GM12878 (cell line): ENCODE measurements at regions not wholly inside any gene's neighbourhood (a gene's known extent, or its start where the extent isn't known, plus 50 kb on each side); places are given as distances from the start of the nearest gene placed in this dataset.

ENCODE experiments used
- ATAC-seq: fragments of 200-7000 bp; cut with Tn5 transposase; 3 replicates; pipeline ENCODE4 v1.9.1; 2020; ENCODE audit warnings: mild to moderate bottlenecking, moderate library complexity
- BruUV-seq: library from RNA; stranded (reverse); fragments of 400-500 nt; replicated peaks from 2 replicates; lab custom pipeline; 2021; lab: Mats Ljungman, UMichigan
- CTCF ChIA-PET: fragments of 300-600 bp; sonication (Branson Sonifier 250); formaldehyde crosslinking; extraction: SDS; loops from one replicate; lab custom pipeline; 2021; ENCODE audit warnings: inconsistent platforms; lab: Yijun Ruan, JAX
- POLR2A ChIA-PET: fragments of 350-600 bp; formaldehyde crosslinking; extraction: SDS; loops from one replicate; lab custom pipeline; 2021; ENCODE audit warnings: inconsistent platforms; lab: Charles Lee
- RAD21 ChIA-PET: fragments of 300-600 bp; sonication (Branson Sonifier 250); formaldehyde crosslinking; loops from one replicate; lab custom pipeline; 2023; ENCODE audit warnings: antibody characterized with exemption; ENCODE audit not compliant: unreplicated experiment; lab: Charles Lee
- SMC1A ChIA-PET: fragments of 300-600 bp; sonication (Branson Sonifier 250); formaldehyde crosslinking; loops from one replicate; lab custom pipeline; 2023; ENCODE audit not compliant: unreplicated experiment, uncharacterized antibody; lab: Charles Lee
- DNase-seq: peaks from one replicate; pipeline ENCODE4 v3.0.0-alpha.2; 2011; ENCODE audit warnings: low read depth, low spot score
- FAIRE-seq: peaks from 3 replicates; lab custom pipeline; 2011; peaks lifted over from hg19 to GRCh38; lab: Jason Lieb, UNC
- H2AFZ ChIP-seq: 2 replicates; pipeline ENCODE4 v1.6.0; 2011; ENCODE audit warnings: low read depth, low read length, control low read depth; ENCODE audit not compliant: control insufficient read depth
- H3K27ac ChIP-seq: 2 replicates; pipeline ENCODE4 v1.5.1; 2011; ENCODE audit warnings: control low read depth; ENCODE audit not compliant: control insufficient read depth, insufficient read depth
- H3K27me3 ChIP-seq, 2 experiments: replicated peaks in 1 of 2; 2 replicates each; pipeline versions ENCODE4 v1.6.0 to v1.6.1; 2011; ENCODE audit warnings: low read length in 1 of 2; ENCODE audit not compliant: control insufficient read depth in 2 of 2, insufficient read depth in 2 of 2
- H3K36me3 ChIP-seq, 2 experiments: 2 replicates each; pipeline ENCODE4 v1.5.1; 2011; ENCODE audit warnings: low read length in 1 of 2; ENCODE audit not compliant: control insufficient read depth in 2 of 2, insufficient read depth in 2 of 2
- H3K4me1 ChIP-seq: 2 replicates; pipeline ENCODE4 v1.6.1; 2011; ENCODE audit warnings: mild to moderate bottlenecking, low read length, moderate library complexity, mixed read lengths; ENCODE audit not compliant: control insufficient read depth, insufficient read depth
- H3K4me2 ChIP-seq: 2 replicates; pipeline ENCODE4 v1.6.0; 2011; ENCODE audit warnings: control low read depth; ENCODE audit not compliant: control insufficient read depth, insufficient read depth
- H3K4me3 ChIP-seq: fragments of 200-600 bp; sonication (generic); 2 replicates; pipeline ENCODE4 v1.5.1; 2016
- H3K79me2 ChIP-seq: 2 replicates; pipeline ENCODE4 v1.6.0; 2011; ENCODE audit warnings: low read length; ENCODE audit not compliant: control insufficient read depth, insufficient read depth
- H3K9ac ChIP-seq: 2 replicates; pipeline ENCODE4 v1.8.0; 2011; ENCODE audit warnings: low read length, control low read depth, mixed read lengths; ENCODE audit not compliant: control insufficient read depth, insufficient read depth
- H3K9me3 ChIP-seq: replicated peaks from 3 replicates; pipeline ENCODE4 v1.5.1; 2011; ENCODE audit warnings: mild to moderate bottlenecking, low read length; ENCODE audit not compliant: control insufficient read depth, insufficient read depth
- H4K20me1 ChIP-seq: 2 replicates; pipeline ENCODE4 v1.6.0; 2011; ENCODE audit not compliant: control insufficient read depth, insufficient read depth
- KAT2A ChIP-seq: conservative IDR thresholded peaks from 2 replicates; pipeline ENCODE4 v1.6.1; 2011; ENCODE audit warnings: low read depth, low read length; ENCODE audit not compliant: control insufficient read depth
- MYB ChIP-seq: fragments of 150-350 bp; IDR thresholded peaks from 2 replicates; pipeline ENCODE4 v1.6.1; 2014; ENCODE audit warnings: mild to moderate bottlenecking, low read depth, low read length, borderline replicate concordance
- RUNX3 ChIP-seq: IDR thresholded peaks from 2 replicates; pipeline ENCODE4 v1.6.1; 2012; ENCODE audit warnings: low read length, inconsistent platforms
- STAT3 ChIP-seq: IDR thresholded peaks from 2 replicates; pipeline ENCODE4 v1.6.1; 2011; ENCODE audit warnings: low read depth, low read length, improper control_type of control experiment
- SUPT20H ChIP-seq: IDR thresholded peaks from 2 replicates; pipeline ENCODE4 v1.6.1; 2011; ENCODE audit warnings: low read depth, mild to moderate bottlenecking, low read length, moderate library complexity, borderline replicate concordance; ENCODE audit not compliant: control insufficient read depth
- TCF12 ChIP-seq: IDR thresholded peaks from 2 replicates; pipeline ENCODE4 v1.6.1; 2011; ENCODE audit warnings: low read depth, mild to moderate bottlenecking, low read length
- YY1 ChIP-seq: IDR thresholded peaks from 2 replicates; pipeline ENCODE4 v1.6.1; 2011; ENCODE audit warnings: low read depth, mild to moderate bottlenecking, low read length
- ZZZ3 ChIP-seq: IDR thresholded peaks from 2 replicates; pipeline ENCODE4 v1.6.1; 2011; ENCODE audit warnings: low read depth; ENCODE audit not compliant: control insufficient read depth, insufficient read length
- WGBS: methylation state at CpG from one replicate; pipeline ENCODE4 v1.1.6; 2016; ENCODE audit warnings: low lambda C conversion rate; ENCODE audit not compliant: insufficient replicate concordance, insufficient coverage; ENCODE audit errors: missing lambda C conversion rate; 5-methylcytosine and 5-hydroxymethylcytosine counted together
- in situ Hi-C: fragments of 300-500 bp; cut with MboI; formaldehyde crosslinking; loops from 9 replicates; pipeline ENCODE4 v1.14.3; 2018; ENCODE audit warnings: mixed read lengths
- intact Hi-C: fragments of 100-400 bp; cut with micrococcal nuclease; formaldehyde crosslinking; loops from one replicate; pipeline ENCODE4 v1.14.2; 2022; ENCODE audit not compliant: unreplicated experiment
- TF ChIP-seq, protein P1 (sequence below): fragments of 450-650 bp; IDR thresholded peaks from 2 replicates; pipeline ENCODE4 v1.6.1; 2018; ENCODE audit warnings: borderline replicate concordance, mild to moderate bottlenecking; ENCODE audit not compliant: partially characterized antibody
- TF ChIP-seq, protein P2 (sequence below): fragments of 450-650 bp; IDR thresholded peaks from 2 replicates; pipeline ENCODE4 v1.6.1; 2018; ENCODE audit warnings: mild to moderate bottlenecking, low read depth, moderate library complexity; ENCODE audit not compliant: partially characterized antibody
- TF ChIP-seq, protein P3 (sequence below): fragments of 450-650 bp; conservative IDR thresholded peaks from 2 replicates; pipeline ENCODE4 v1.6.1; 2017; ENCODE audit warnings: mild to moderate bottlenecking, moderate library complexity
- TF ChIP-seq, protein P4 (sequence below), 3 experiments: IDR thresholded peaks in 2 of 3; conservative IDR thresholded peaks in 1 of 3; 2 replicates each; pipeline ENCODE4 v1.5.1; 2011; ENCODE audit warnings: low read depth in 3 of 3, low read length in 3 of 3, mild to moderate bottlenecking in 3 of 3, control low read depth in 2 of 3, moderate library complexity in 2 of 3, inconsistent platforms in 1 of 3, mixed read lengths in 1 of 3; ENCODE audit not compliant: control insufficient read depth in 2 of 3, insufficient read depth in 1 of 3; ENCODE audit errors: extremely low read depth in 1 of 3

DNA sequence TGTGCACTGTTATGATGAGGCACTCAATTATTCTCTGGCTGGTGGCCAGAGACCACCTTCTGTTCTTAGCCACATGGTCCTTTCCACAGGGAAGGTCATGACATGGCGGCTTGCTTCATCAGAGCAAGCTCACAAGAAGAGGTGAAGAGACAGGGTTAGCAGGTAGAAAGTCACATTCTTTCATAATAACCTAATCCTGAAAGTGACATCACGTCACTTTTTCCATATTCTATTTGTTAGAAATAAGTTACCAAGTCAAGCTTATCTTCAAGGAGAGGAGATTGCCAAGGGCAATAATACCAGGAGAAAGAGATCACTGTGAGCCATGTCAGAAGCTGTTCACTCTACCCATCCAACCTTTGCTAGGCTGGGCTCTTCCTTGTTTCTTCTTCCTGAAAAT is 139.4 kb downstream of the OSR1 start (continued):
- TF ChIP-seq, protein P1, sequence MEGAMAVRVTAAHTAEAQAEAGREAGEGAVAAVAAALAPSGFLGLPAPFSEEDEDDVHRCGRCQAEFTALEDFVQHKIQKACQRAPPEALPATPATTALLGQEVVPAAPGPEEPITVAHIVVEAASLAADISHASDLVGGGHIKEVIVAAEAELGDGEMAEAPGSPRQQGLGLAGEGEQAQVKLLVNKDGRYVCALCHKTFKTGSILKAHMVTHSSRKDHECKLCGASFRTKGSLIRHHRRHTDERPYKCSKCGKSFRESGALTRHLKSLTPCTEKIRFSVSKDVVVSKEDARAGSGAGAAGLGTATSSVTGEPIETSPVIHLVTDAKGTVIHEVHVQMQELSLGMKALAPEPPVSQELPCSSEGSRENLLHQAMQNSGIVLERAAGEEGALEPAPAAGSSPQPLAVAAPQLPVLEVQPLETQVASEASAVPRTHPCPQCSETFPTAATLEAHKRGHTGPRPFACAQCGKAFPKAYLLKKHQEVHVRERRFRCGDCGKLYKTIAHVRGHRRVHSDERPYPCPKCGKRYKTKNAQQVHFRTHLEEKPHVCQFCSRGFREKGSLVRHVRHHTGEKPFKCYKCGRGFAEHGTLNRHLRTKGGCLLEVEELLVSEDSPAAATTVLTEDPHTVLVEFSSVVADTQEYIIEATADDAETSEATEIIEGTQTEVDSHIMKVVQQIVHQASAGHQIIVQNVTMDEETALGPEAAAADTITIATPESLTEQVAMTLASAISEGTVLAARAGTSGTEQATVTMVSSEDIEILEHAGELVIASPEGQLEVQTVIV: no peak
- TF ChIP-seq KAT2A (no peak), RUNX3 (no peak), YY1 (no peak), MYB (no peak), ZZZ3 (no peak)
- TF ChIP-seq, all 136 proteins: peak for 0

DNA sequence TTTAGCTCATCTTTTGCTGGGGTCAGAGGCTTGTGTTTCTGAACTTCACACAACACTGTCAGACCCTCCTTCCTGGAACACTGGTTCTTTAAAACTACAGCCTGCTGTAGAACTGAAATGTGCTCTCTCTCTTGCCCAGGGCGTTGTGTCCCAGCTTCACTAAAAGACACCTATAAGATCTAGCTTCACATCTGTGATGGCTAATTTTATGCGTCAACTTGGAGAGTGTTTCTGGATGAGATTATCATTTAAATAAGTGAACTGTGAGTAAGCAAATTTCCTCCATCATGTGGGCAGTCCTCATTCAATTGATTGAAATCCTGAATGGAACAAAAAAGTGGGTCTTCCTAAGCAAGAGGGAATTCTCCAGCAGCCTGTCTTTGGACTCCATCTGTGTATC is 140.3 kb downstream of the OSR1 start:
- in situ Hi-C loops (no loop called here), intact Hi-C loops (no loop called here)
- SMC1A ChIA-PET: interaction anchor here (0.7 kb wide), 1 partner anchor 14 kb away, joined by 3 read pairs; no protein-coding TSS in a partner anchor
- ATAC-seq: no peak
- RAD21 ChIA-PET: no interaction called here
- Histone ChIP-seq H3K4me3 (no peak overlapping the region), H3K79me2 (no peaks in the 10 kb centered on the region), H3K9me3 (no peaks in the 10 kb centered on the region), H3K9ac (no peak overlapping the region), H3K36me3 (no peaks in the 10 kb centered on the region), H3K27me3 (no peaks in the 10 kb centered on the region)
- DNase-seq: no peak
- TF ChIP-seq SUPT20H (no peak), TCF12 (no peak), STAT3 (no peak)
- TF ChIP-seq, protein P2, sequence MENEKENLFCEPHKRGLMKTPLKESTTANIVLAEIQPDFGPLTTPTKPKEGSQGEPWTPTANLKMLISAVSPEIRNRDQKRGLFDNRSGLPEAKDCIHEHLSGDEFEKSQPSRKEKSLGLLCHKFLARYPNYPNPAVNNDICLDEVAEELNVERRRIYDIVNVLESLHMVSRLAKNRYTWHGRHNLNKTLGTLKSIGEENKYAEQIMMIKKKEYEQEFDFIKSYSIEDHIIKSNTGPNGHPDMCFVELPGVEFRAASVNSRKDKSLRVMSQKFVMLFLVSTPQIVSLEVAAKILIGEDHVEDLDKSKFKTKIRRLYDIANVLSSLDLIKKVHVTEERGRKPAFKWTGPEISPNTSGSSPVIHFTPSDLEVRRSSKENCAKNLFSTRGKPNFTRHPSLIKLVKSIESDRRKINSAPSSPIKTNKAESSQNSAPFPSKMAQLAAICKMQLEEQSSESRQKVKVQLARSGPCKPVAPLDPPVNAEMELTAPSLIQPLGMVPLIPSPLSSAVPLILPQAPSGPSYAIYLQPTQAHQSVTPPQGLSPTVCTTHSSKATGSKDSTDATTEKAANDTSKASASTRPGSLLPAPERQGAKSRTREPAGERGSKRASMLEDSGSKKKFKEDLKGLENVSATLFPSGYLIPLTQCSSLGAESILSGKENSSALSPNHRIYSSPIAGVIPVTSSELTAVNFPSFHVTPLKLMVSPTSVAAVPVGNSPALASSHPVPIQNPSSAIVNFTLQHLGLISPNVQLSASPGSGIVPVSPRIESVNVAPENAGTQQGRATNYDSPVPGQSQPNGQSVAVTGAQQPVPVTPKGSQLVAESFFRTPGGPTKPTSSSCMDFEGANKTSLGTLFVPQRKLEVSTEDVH: no peak
- TF ChIP-seq, protein P3, sequence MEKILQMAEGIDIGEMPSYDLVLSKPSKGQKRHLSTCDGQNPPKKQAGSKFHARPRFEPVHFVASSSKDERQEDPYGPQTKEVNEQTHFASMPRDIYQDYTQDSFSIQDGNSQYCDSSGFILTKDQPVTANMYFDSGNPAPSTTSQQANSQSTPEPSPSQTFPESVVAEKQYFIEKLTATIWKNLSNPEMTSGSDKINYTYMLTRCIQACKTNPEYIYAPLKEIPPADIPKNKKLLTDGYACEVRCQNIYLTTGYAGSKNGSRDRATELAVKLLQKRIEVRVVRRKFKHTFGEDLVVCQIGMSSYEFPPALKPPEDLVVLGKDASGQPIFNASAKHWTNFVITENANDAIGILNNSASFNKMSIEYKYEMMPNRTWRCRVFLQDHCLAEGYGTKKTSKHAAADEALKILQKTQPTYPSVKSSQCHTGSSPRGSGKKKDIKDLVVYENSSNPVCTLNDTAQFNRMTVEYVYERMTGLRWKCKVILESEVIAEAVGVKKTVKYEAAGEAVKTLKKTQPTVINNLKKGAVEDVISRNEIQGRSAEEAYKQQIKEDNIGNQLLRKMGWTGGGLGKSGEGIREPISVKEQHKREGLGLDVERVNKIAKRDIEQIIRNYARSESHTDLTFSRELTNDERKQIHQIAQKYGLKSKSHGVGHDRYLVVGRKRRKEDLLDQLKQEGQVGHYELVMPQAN: no peak
- TF ChIP-seq, protein P4, sequence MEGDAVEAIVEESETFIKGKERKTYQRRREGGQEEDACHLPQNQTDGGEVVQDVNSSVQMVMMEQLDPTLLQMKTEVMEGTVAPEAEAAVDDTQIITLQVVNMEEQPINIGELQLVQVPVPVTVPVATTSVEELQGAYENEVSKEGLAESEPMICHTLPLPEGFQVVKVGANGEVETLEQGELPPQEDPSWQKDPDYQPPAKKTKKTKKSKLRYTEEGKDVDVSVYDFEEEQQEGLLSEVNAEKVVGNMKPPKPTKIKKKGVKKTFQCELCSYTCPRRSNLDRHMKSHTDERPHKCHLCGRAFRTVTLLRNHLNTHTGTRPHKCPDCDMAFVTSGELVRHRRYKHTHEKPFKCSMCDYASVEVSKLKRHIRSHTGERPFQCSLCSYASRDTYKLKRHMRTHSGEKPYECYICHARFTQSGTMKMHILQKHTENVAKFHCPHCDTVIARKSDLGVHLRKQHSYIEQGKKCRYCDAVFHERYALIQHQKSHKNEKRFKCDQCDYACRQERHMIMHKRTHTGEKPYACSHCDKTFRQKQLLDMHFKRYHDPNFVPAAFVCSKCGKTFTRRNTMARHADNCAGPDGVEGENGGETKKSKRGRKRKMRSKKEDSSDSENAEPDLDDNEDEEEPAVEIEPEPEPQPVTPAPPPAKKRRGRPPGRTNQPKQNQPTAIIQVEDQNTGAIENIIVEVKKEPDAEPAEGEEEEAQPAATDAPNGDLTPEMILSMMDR (IDR thresholded peaks at IDR 0.05 in 2 of 3, conservative IDR thresholded peaks at IDR 0.05 in 1 of 3; ENCODE audit: control insufficient read depth in 2 of 3, extremely low read depth in 1 of 3, insufficient read depth in 1 of 3, low read depth in 3 of 3, low read length in 3 of 3): no peak
- TF ChIP-seq, all 136 proteins: peak for 0
- Histone ChIP-seq H3K4me2 (no peak overlapping the region), H3K4me1 (no peaks in the 10 kb centered on the region), H4K20me1 (no peaks in the 10 kb centered on the region), H3K27ac (no peak overlapping the region), H2AFZ (no peak overlapping the region)
- no TSS peak for BruUV-seq
- FAIRE-seq: no peak
- WGBS: 0% methylated on average over 2 of the region's 2 CpGs
- CTCF ChIA-PET: no interaction called here
- POLR2A ChIA-PET: no interaction called here
